ENCODE measurements at regions not wholly inside any gene's neighbourhood (a gene's known extent, or its start where the extent isn't known, plus 50 kb on each side); places are given as distances from the start of the nearest gene placed in this dataset.

GRCh38 chr7:114303301-114303700 is 111.3 kb upstream of the FOXP2 start:
- H3K27me3 ChIP-seq (ENCODE audit: control insufficient read depth, insufficient read depth, low read length), result no peaks in the 10 kb centered on the region
- H3K27ac ChIP-seq (ENCODE audit: insufficient read depth, low read length), result no peak overlapping the region
- no peaks in the 10 kb centered on the region for H3K36me3 ChIP-seq (ENCODE audit: control insufficient read depth, insufficient read depth, low read length)
- no peak overlapping the region for H3K4me3 ChIP-seq (replicated peaks in 1 of 4; ENCODE audit: control extremely low read depth in 1 of 4, insufficient read depth in 1 of 4, low read depth in 3 of 4, low read length in 4 of 4)
- H3K4me2 ChIP-seq (ENCODE audit: extremely low read depth, insufficient read depth, low read length), result no peak overlapping the region
- no peak for DNase-seq (ENCODE audit: low read depth in 2 of 2)
- H3K79me2 ChIP-seq (ENCODE audit: control insufficient read depth, insufficient read depth, low read length), result no peaks in the 10 kb centered on the region
- no peaks in the 10 kb centered on the region for H3K9me3 ChIP-seq (ENCODE audit: control insufficient read depth, insufficient read depth, low read depth, low read length)
- H4K20me1 ChIP-seq (ENCODE audit: control insufficient read depth, extremely low read depth, insufficient read depth, low read length), result no peaks in the 10 kb centered on the region
- TF ChIP-seq EZH2 (IDR thresholded peaks at IDR 0.05; ENCODE audit: low read length, missing control alignments), result no peak
- TF ChIP-seq CTCF (conservative IDR thresholded peaks at IDR 0.05 in 1 of 2, IDR thresholded peaks at IDR 0.05 in 1 of 2; ENCODE audit: low read depth in 1 of 2, low read length in 2 of 2), result no peak
- H2AFZ ChIP-seq (ENCODE audit: low read length), result no peak overlapping the region
- no peak overlapping the region for H3K9ac ChIP-seq (ENCODE audit: insufficient read depth, low read length)
- no peaks in the 10 kb centered on the region for H3K4me1 ChIP-seq (ENCODE audit: control insufficient read depth, extremely low read depth, insufficient read depth, low read length)

GRCh38 chr7:114302858-114303257 is 111.8 kb upstream of the FOXP2 start:
- no peaks in the 10 kb centered on the region for H3K4me1 ChIP-seq (ENCODE audit: control insufficient read depth, extremely low read depth, insufficient read depth, low read length)
- no peak overlapping the region for H3K4me2 ChIP-seq (ENCODE audit: extremely low read depth, insufficient read depth, low read length)
- no peak overlapping the region for H3K27ac ChIP-seq (ENCODE audit: insufficient read depth, low read length)
- no peak overlapping the region for H3K9ac ChIP-seq (ENCODE audit: insufficient read depth, low read length)
- DNase-seq (ENCODE audit: low read depth in 2 of 2), result peak in 1 of 2 donors; percentile 10
- TF ChIP-seq EZH2 (IDR thresholded peaks at IDR 0.05; ENCODE audit: low read length, missing control alignments), result no peak
- TF ChIP-seq CTCF (conservative IDR thresholded peaks at IDR 0.05 in 1 of 2, IDR thresholded peaks at IDR 0.05 in 1 of 2; ENCODE audit: low read depth in 1 of 2, low read length in 2 of 2), result no peak
- no peak overlapping the region for H3K4me3 ChIP-seq (replicated peaks in 1 of 4; ENCODE audit: control extremely low read depth in 1 of 4, insufficient read depth in 1 of 4, low read depth in 3 of 4, low read length in 4 of 4)
- H3K27me3 ChIP-seq (ENCODE audit: control insufficient read depth, insufficient read depth, low read length), result no peaks in the 10 kb centered on the region
- H3K9me3 ChIP-seq (ENCODE audit: control insufficient read depth, insufficient read depth, low read depth, low read length), result no peaks in the 10 kb centered on the region
- H4K20me1 ChIP-seq (ENCODE audit: control insufficient read depth, extremely low read depth, insufficient read depth, low read length), result no peaks in the 10 kb centered on the region
- no peak overlapping the region for H2AFZ ChIP-seq (ENCODE audit: low read length)
- H3K79me2 ChIP-seq (ENCODE audit: control insufficient read depth, insufficient read depth, low read length), result no peaks in the 10 kb centered on the region
- no peaks in the 10 kb centered on the region for H3K36me3 ChIP-seq (ENCODE audit: control insufficient read depth, insufficient read depth, low read length)

- TF ChIP-seq CTCF (conservative IDR thresholded peaks at IDR 0.05 in 1 of 2, IDR thresholded peaks at IDR 0.05 in 1 of 2; ENCODE audit: low read depth in 1 of 2, low read length in 2 of 2) (no peak), EZH2 (IDR thresholded peaks at IDR 0.05; ENCODE audit: low read length, missing control alignments) (no peak)
- Histone ChIP-seq H3K4me3 (replicated peaks in 1 of 4; ENCODE audit: control extremely low read depth in 1 of 4, insufficient read depth in 1 of 4, low read depth in 3 of 4, low read length in 4 of 4) (no peak overlapping the region), H3K4me2 (ENCODE audit: extremely low read depth, insufficient read depth, low read length) (no peak overlapping the region), H3K36me3 (ENCODE audit: control insufficient read depth, insufficient read depth, low read length) (no peaks in the 10 kb centered on the region), H3K79me2 (ENCODE audit: control insufficient read depth, insufficient read depth, low read length) (no peaks in the 10 kb centered on the region), H3K4me1 (ENCODE audit: control insufficient read depth, extremely low read depth, insufficient read depth, low read length) (no peaks in the 10 kb centered on the region), H4K20me1 (ENCODE audit: control insufficient read depth, extremely low read depth, insufficient read depth, low read length) (no peaks in the 10 kb centered on the region), H3K9me3 (ENCODE audit: control insufficient read depth, insufficient read depth, low read depth, low read length) (no peaks in the 10 kb centered on the region), H3K27ac (ENCODE audit: insufficient read depth, low read length) (no peak overlapping the region), H3K27me3 (ENCODE audit: control insufficient read depth, insufficient read depth, low read length) (no peaks in the 10 kb centered on the region), H2AFZ (ENCODE audit: low read length) (no peak overlapping the region), H3K9ac (ENCODE audit: insufficient read depth, low read length) (no peak overlapping the region)
- DNase-seq (ENCODE audit: low read depth in 2 of 2), result no peak
Observed at GRCh38 chr7:114298011-114298410, 116.6 kb upstream of the FOXP2 start.
